COLO668 (cell line): ENCODE measurements at regions not wholly inside any gene's neighbourhood (a gene's known extent, or its start where the extent isn't known, plus 50 kb on each side); places are given as distances from the start of the nearest gene placed in this dataset.

Experiments
- DNase-seq: peaks from one replicate; lab custom pipeline; 2025; ENCODE audit not compliant: unreplicated experiment; lab: John Stamatoyannopoulos, UW

DNA sequence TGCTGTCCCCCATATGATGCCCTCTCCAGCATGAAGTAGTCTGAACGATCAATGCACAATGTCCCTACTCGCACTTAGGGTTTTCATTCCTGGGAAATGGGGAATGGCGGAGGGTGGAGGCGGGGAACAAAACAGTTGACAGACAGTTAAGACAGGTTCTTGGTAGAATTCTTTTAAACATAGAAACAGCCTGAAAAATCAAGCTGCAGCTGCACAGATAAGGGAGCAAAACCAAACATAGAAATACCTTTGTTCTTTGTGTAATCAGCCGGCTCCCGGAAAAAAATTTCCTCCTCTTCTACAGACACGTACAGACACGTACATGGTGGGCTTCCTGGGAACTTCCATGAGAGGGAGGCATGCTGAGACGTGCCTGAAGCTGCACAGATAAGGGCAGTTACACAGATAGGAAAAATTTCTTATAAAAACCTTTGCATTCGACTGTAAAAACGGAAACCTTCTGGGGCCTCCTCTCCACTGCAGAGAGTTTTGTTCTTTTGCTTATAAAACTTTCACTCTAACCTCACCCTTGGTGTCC is 662.4 kb upstream of the PTPRD start:
- DNase-seq: no peak

GRCh38 chr9:11312966-11313365 is 700.2 kb upstream of the PTPRD start:
- DNase-seq: no peak

GRCh38 chr9:11318946-11319345 is 706.1 kb upstream of the PTPRD start:
- no peak for DNase-seq

- no peak for DNase-seq
Observed at GRCh38 chr9:11319538-11319937, 706.7 kb upstream of the PTPRD start.

DNA sequence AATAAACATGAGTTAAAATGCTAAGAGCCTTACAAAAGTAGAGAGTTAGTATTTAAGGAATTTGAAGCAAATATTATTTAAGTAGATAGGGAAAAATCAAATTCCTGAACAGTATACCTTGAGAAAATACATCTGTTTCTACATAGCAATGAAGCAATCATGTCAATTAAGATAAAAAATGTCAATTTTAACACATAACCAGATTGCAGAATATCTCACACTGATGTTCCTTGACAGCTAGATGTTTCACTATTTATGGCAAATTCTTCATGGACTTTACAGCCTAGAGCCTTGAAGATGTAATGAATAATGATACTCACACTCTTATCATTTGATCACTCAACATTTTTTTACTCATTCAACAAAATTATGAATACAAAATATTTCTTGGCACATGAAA is 708.2 kb upstream of the PTPRD start:
- no peak for DNase-seq

GRCh38 chr9:11323457-11323856 is 710.7 kb upstream of the PTPRD start:
- DNase-seq: no peak

GRCh38 chr9:11326231-11326630 is 713.4 kb upstream of the PTPRD start:
- DNase-seq: no peak

DNA sequence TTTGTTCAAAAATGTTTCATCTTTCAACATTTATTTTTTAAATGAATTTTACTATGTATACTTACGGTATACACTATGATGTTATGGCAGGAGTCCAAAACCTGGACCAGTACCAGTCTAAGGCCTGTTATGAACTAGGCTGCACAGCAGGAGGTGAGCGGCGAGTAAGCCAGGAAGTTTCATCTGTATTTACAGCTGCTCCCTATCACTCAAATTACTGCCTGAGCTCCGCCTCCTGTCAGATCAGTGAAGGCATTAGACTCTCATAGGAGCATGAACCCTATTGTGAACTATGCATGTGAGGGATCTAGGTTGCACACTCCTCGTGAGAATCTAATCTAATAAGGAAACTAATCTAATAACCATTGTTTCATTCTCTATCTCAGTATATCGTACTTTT is 715.5 kb upstream of the PTPRD start:
- DNase-seq: no peak

- no peak for DNase-seq
Observed at GRCh38 chr9:11335011-11335410, 722.2 kb upstream of the PTPRD start.

GRCh38 chr9:11338130-11338529 is 725.3 kb upstream of the PTPRD start:
- DNase-seq: no peak

DNA sequence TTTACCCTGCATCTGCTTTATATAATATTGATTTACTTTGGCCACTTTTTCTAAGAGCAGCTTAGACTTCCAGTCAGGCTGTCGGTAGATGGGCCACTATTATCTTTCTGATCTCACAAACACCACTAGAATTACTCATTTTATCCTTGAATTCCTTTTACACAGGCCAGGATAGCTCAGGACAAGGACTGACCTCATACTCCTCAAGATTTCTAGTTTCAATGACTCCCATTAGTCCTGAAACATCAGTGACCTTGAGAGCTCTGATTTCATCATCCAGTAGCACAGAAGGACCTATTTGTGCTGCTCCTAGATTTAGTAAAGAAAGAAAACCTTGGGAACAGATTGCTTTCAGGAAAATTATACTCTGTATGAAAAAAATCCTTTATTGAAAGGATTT is 727.9 kb upstream of the PTPRD start:
- no peak for DNase-seq

GRCh38 chr9:11347437-11347836 is 734.6 kb upstream of the PTPRD start:
- no peak for DNase-seq

DNA sequence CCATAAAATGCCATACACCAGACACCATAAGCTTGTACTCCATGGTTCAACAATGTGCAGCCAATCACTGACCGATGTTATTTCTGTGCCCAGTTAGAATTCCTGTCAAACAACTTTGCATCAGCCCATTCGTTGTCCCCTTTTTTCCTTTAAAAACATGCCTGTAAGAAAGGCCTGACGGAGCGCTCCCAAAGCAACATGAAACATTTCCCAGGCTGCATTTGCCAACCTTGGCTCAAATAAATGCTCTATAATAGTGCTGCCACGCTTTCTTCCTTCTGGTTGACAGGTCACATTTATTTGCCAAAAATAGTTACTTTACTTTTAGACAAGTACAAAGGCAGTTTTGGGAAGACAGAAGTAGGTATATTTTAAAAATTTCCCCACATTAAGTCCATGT is 735.6 kb upstream of the PTPRD start:
- no peak for DNase-seq

DNA sequence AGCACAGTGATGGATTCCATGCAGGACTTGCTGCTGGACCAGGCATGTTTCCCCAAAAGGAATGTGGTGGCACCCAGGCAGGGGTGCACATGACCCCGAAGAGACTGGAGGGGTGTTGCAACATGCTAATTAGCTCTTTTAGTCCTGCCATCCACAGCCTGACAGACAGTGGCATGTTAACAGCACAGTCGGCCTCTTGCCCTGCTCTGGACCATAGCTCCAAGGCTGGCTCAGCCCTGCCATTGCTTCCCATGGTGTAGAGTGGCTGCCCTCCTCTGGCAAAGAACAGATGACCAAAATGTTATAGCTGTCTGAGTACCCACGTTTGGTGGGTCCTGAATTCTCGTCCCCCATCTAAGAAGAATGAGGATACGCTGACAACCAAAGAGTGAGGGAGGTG is 736.4 kb upstream of the PTPRD start:
- DNase-seq: no peak

DNA sequence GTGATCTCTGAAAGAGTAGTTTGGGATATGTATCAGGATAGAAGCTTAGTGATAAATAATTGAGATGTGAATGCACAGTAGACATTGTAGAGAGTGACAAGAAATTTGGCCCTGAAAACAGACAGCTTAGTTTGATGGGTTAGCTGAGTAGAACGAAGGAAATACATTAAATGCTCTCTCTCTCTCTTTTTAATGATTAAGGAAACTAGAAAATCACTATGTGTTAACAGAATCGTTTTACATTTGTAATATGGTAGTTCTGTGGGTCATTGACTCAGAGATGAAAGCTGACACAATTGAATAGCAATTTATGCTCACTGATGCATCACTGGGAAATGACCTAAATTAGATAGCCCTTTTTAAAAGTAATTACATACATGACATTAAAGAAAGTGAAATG is 739.8 kb upstream of the PTPRD start:
- no peak for DNase-seq

- no peak for DNase-seq
Observed at GRCh38 chr9:11356067-11356466, 743.3 kb upstream of the PTPRD start.

- DNase-seq: no peak
Observed at GRCh38 chr9:11366585-11367129, 753.9 kb upstream of the PTPRD start.

DNA sequence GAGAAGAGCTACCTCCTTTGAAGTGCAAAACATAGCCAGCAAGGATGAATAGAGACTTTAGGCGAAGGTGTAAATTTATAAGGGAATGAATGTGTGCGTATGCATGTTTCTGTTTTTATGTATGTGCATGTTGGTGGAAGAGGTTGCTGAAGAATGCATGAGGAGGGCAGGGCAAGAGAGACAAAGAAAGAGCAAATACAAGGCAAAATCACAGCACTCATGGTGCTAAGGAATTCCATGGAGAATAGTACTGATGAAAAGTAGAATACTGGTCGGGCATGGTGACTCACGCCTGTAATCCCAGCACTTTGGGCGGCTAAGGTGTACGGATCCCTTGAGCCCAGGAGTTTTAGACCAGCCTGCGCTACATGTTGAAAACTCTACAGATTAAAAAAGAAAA is 762.1 kb upstream of the PTPRD start:
- DNase-seq: no peak

GRCh38 chr9:11402621-11403020 is 789.8 kb upstream of the PTPRD start:
- DNase-seq: no peak

DNA sequence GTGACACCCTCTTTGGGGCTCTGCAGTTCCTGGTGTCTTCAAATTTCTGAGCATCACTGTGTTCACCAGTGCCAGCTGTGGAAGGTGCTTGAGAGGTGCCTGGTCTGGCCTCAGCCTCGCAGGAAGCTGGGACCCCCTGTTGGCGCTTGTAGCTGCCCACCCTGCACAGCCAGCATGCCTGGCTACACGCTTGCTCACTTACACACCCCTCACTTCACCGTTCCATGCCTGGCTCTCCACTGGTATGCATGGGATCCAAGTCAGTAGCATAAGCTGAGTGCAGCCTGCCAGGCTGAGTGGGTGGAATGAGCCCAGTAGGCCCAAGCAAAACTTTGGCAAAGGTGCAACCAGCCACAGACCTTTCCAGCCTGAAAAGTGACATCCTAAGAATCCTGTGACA is 801.4 kb upstream of the PTPRD start:
- no peak for DNase-seq

DNA sequence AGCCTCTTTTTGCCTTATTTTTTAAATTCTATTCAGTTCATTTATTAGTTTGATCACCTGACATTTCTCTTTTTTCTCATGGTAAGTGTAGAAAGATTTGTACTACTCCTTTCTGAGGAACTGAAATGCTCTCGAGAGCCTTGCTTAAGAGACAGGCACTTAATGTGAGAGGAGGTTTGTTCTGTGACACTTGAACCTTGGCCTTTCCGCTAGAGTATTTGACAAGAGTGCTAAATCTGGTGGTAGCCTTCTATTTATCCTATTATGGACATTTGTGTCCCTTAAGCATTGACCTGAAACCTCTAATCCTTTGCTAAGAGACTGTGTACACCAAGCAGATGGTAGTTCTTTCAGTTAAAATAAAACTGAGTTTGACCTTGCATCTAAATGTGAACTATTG is 805.0 kb upstream of the PTPRD start:
- DNase-seq: no peak

- no peak for DNase-seq
Observed at GRCh38 chr9:11431490-11431889, 818.7 kb upstream of the PTPRD start.

DNA sequence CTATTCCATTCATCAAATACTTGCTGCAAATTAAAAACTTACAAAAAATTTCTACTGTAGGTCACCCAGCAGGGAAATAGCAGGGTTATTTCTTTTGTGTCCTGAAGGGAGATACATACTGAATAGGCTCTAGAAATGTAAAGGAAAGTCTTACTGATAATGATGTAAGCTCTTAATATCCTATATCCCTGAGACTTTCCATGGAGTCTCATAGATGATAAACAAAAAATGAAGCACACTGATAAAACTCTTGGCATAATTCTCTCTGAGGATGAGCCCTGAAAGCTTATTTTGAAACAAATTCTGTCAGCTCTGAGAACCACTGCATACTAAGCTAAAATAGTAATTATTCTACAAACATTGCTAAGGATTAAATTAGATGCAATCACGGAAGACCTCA is 819.6 kb upstream of the PTPRD start:
- DNase-seq: no peak

GRCh38 chr9:11443631-11444030 is 830.8 kb upstream of the PTPRD start:
- no peak for DNase-seq
